ENCODE measurements at regions not wholly inside any gene's neighbourhood (a gene's known extent, or its start where the extent isn't known, plus 50 kb on each side); places are given as distances from the start of the nearest gene placed in this dataset.
"Not testable (repeated sequence)": the region's sequence is repeated elsewhere in the genome, so short reads cannot be mapped to it uniquely, and the experiment has no call there.

DNA sequence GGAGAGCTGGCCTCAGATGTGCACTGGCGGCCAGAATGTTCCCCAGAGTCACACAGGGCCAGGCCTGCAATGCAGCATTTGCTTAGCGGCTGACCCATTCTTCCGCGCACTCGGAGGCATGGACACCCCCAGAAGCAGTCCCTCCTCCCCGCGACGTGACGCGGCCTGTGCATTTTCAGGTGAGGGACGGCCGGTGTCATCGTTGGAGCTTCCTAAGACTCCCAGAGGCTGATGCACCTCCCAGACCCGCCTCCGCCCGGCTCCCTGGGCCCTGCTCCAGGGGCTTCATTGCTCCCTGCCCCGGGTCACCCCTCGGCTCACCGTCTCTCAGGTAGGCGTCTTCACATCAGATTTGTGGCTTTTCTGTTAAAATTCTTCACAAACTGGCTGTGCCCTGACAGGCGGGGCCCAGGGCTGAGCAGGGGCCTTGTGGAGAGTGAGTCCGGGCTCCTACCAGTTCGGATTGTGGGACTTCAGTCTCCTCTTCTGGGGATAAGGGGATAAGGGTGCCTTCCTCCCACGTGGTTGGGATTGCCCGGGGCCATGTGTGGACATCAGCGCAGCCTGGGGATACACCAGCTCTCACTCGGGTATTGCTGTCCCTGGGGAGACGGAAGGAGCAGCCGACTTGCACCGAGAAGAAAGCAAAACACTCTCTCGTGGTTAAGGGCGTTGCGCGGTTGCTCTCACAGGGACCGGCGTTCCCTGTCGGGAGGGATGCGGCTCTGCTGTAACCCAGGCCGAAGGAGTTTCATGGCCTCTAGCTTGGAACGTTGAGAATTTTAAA, 249.1 kb downstream of the ADGRD1 start:
- no peak for TF ChIP-seq CTCF (IDR thresholded peaks at IDR 0.05; ENCODE audit: control insufficient read depth, extremely low read depth, insufficient read depth)
- no peak overlapping the region for H3K4me3 ChIP-seq (ENCODE audit: low read depth, low read length)
- DNase-seq (ENCODE audit: low read depth) = no peak

GRCh38 chr12:131203666-131204415, 250.1 kb downstream of the ADGRD1 start:
- TF ChIP-seq CTCF (IDR thresholded peaks at IDR 0.05; ENCODE audit: control insufficient read depth, extremely low read depth, insufficient read depth) = no peak
- H3K4me3 ChIP-seq (ENCODE audit: low read depth, low read length) = no peak overlapping the region
- no peak for DNase-seq (ENCODE audit: low read depth)

- no peak for TF ChIP-seq CTCF (IDR thresholded peaks at IDR 0.05; ENCODE audit: control insufficient read depth, extremely low read depth, insufficient read depth)
- no peak for DNase-seq (ENCODE audit: low read depth)
- H3K4me3 ChIP-seq (ENCODE audit: low read depth, low read length) = no peak overlapping the region
Measured at GRCh38 chr12:131204416-131205274, 250.9 kb downstream of the ADGRD1 start.

- DNase-seq (ENCODE audit: low read depth); H3K4me3 ChIP-seq (ENCODE audit: low read depth, low read length): not testable (repeated sequence)
Measured at GRCh38 chr12:131205275-131205933, 251.7 kb downstream of the ADGRD1 start.

DNA sequence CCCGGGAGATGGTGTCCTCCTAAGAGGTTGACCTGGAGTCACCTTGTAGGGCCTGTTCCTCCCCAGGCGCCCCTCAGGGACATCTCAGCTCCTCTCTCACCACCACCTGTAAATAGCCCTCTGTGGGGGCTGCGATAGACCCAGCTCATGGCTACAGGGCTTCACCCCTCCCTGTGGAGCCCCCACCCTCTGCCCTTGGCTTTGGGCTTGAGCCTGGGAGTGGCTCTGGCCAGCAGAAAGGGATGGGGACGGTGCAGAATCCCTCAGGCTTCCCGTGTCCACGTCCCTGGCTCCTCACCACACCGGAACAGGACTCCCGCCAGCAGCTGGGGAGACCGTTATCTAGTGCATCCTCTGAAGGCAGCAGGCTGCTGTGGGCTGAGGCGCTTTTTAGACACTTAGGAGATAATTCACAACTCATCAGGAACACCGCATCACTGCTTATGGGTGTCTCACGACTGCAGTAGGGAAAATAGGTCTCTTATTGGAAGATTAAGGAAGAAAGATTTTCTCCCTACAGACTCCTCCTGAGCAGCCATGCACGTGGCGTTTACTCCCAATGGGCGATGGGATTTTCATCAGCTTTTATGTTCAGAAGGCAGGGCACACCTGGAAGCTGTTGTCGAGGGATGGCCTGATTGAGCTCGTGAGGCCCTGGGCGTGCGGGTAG, 253.1 kb downstream of the ADGRD1 start:
- not testable (repeated sequence) for DNase-seq (ENCODE audit: low read depth); H3K4me3 ChIP-seq (ENCODE audit: low read depth, low read length)

- not testable (repeated sequence) for H3K4me3 ChIP-seq (ENCODE audit: low read depth, low read length); DNase-seq (ENCODE audit: low read depth)
Measured at GRCh38 chr12:131207300-131207660, 253.6 kb downstream of the ADGRD1 start.

DNA sequence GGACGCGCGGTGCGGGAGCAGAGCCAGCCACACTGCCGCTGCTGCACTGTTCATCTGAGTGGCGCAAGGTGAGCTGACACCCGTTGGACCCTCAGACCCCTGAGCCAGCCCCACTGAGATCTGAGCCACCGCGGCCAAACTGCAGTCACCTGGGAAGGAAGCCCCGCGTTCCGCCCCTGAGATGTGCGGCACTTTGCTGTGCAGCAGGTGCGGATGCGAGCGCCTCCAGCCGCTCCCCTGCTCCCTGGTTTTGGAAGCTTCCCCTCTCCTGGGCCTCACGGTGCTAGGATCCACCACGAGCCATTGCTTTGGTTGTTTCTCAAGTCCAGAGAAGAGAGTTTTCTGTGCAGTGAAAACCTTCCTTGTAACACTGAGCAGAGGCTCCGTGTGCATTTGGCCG, 254.1 kb downstream of the ADGRD1 start:
- not testable (repeated sequence) for DNase-seq (ENCODE audit: low read depth); H3K4me3 ChIP-seq (ENCODE audit: low read depth, low read length)

GRCh38 chr12:131208425-131208824, 254.7 kb downstream of the ADGRD1 start:
- H3K4me3 ChIP-seq (ENCODE audit: low read depth, low read length) = no peak overlapping the region
- TF ChIP-seq CTCF (IDR thresholded peaks at IDR 0.05; ENCODE audit: control insufficient read depth, extremely low read depth, insufficient read depth) = no peak
- DNase-seq (ENCODE audit: low read depth) = no peak

All from LNCaP clone FGC (cell line).